Fibroblast of the aortic adventitia (primary cell): ENCODE measurements at regions not wholly inside any gene's neighbourhood (a gene's known extent, or its start where the extent isn't known, plus 50 kb on each side); places are given as distances from the start of the nearest gene placed in this dataset.
A peak's percentile ranks its signal among the peaks of the same experiment; 100 is the strongest.

Experiments used
- DNase-seq: peaks from one replicate; pipeline ENCODE4 v3.0.0-alpha.2; 2010; ENCODE audit warnings: low read depth
- H3K4me3 ChIP-seq: 2 replicates; pipeline ENCODE4 v1.5.1; 2011; ENCODE audit warnings: low read depth, mild to moderate bottlenecking, control low read depth, low read length, moderate library complexity
- TF ChIP-seq, protein P1 (sequence below): IDR thresholded peaks from 2 replicates; pipeline ENCODE4 v1.5.1; 2011; ENCODE audit warnings: mild to moderate bottlenecking, low read length, control low read depth, inconsistent platforms; ENCODE audit not compliant: insufficient read depth

DNA sequence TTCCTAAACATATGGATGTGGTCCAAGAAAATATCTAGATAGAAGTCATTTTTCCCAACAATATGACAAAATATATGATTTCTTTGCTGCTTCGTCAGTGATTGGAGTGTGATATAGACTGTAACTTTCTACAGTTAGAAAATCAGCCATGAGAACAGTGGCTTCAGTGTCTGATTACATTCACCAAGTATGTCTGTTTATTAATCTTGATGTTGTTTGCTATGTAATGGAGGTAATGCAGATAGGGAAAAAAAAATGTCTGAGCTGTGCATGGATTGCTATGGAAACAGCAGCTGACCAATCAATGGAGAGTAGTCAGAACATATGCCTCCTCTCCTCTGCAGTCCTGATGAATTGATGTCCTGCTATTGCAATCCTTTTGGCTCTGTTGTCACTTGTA, 72.3 kb upstream of the GAP43 start:
- TF ChIP-seq, protein P1, sequence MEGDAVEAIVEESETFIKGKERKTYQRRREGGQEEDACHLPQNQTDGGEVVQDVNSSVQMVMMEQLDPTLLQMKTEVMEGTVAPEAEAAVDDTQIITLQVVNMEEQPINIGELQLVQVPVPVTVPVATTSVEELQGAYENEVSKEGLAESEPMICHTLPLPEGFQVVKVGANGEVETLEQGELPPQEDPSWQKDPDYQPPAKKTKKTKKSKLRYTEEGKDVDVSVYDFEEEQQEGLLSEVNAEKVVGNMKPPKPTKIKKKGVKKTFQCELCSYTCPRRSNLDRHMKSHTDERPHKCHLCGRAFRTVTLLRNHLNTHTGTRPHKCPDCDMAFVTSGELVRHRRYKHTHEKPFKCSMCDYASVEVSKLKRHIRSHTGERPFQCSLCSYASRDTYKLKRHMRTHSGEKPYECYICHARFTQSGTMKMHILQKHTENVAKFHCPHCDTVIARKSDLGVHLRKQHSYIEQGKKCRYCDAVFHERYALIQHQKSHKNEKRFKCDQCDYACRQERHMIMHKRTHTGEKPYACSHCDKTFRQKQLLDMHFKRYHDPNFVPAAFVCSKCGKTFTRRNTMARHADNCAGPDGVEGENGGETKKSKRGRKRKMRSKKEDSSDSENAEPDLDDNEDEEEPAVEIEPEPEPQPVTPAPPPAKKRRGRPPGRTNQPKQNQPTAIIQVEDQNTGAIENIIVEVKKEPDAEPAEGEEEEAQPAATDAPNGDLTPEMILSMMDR: no peak
- no peak for DNase-seq

DNA sequence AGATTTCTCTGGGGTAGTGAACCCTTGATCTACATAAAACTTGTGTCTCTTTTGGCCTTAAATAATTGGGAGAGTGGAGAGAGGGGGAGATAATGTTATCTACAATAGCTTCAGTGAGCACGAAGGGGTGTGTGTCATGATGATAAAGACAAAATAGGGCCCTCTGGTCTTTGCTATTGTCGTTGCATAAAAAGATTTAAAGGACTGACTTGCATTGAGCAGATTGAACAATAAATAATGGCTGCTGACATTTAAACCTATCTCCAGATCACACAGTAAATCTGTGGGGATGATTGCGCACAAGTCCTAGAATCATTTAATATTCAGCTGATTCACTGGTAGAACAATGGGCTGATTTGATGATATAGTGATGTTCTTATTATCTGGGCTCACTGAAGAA, 71.3 kb upstream of the GAP43 start:
- TF ChIP-seq, protein P1: no peak
- no peak for DNase-seq
- no peak overlapping the region for H3K4me3 ChIP-seq

More for the DNA sequence above, 72.3 kb upstream of the GAP43 start:
- H3K4me3 ChIP-seq: no peak overlapping the region

DNA sequence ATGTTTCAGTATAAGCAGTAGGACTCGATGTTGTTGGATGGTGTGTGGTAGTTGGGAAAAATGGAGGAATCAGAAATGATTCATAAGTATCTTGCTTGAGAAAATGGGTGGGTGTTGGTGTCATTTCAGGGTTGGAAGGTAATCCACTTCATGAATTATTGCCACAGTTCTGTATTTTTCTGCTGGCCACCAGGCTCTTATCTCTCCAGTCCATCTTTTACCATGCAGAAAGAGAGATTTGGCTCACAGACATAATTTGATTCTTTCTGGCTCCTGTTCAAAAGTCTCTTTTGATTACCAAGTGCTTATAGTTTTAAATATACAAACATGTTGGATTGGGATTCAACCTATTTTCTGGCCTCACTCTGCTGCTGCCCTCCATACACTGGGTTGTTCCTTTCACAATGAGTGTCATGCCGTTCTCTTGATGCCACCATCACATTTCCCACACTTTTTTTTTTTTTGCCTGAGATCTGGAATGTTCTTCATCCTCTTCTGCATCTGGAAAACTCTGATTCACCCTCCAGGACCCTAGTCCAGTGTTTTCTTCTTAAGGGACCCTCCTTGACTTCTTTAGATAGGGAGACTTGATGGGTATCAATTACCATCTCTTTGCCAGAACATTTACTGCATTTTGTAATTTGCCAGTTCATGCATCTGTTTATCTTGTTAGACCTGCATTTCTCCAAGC, 69.4 kb upstream of the GAP43 start:
- peak; percentile 13 for DNase-seq
- no peak overlapping the region for H3K4me3 ChIP-seq
- TF ChIP-seq, protein P1: no peak

DNA sequence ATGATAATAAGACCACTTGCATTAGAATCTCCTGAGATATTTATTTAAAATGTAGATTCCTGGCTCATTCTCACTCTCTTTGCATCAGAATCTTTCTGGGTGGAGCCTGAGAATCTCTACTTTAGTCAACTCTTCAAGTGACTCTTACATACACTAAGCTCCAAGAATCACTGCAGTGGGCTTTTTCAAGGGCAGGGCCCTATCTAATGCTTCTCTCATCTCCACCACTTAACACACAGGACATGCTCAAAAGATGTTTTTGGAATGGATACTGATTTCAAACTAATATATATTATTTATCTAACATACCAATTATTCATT, 68.9 kb upstream of the GAP43 start:
- TF ChIP-seq, protein P1: no peak
- DNase-seq: no peak
- H3K4me3 ChIP-seq: no peak overlapping the region

DNA sequence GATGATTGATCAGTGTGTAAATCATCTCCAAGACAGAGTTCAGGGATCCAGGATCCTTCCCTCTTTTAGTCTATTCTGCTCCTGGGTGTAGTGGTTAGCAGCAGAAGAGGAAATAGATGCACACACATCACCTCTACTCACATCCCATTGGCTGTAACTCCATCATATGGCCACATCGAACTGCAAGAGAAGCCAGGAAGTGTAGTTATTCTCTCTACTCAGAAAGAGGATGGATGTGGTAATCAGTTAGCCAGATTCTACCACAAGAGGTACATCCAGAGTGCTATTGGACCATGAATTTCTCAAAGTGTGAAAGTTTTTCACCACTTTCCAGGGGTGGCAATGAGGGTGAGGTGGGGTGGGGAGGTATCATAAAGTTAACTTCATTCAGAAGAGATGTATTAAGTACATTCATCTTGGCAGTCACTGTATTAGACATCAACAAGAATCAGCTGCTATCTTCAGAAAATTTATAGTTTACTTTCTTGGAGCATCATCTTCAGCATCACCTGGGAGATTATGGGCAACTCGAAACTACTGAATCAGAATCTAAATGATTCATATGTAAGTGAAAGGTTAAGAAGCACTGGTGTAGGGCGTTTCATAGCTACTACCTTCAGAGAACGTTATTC, 60.6 kb upstream of the GAP43 start:
- H3K4me3 ChIP-seq: no peak overlapping the region
- TF ChIP-seq, protein P1: no peak
- DNase-seq: no peak

DNA sequence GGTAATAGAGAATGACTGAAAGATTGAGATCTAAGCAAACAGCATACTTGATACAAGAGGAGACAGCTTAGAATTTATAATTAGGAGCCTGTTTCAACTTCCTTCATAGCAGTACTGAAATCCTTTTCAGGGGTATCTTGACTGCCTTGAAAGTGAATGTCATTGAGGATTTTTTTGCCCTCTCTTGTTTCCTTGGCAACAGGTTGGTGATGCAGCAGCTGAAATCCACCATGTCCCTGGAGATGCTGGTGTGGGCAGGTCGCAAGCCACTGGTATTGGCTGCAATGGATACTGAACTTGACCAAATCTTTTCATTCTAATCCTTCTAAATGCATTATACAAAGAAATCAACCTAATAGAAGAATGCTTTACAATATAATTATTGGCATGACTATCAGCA, 59.3 kb upstream of the GAP43 start:
- H3K4me3 ChIP-seq: no peak overlapping the region
- no peak for DNase-seq
- TF ChIP-seq, protein P1: no peak
